Caco-2 (cell line): ENCODE measurements at regions not wholly inside any gene's neighbourhood (a gene's known extent, or its start where the extent isn't known, plus 50 kb on each side); places are given as distances from the start of the nearest gene placed in this dataset.

ENCODE experiments used
- BruUV-seq: library from RNA; stranded (reverse); fragments of 400-500 nt; replicated peaks from 2 replicates; lab custom pipeline; 2021; lab: Mats Ljungman, UMichigan
- CTCF ChIA-PET: fragments of 300-600 bp; sonication (Branson Sonifier 250); formaldehyde crosslinking; loops from one replicate; lab custom pipeline; 2022; ENCODE audit warnings: antibody characterized with exemption; lab: Charles Lee
- POLR2A ChIA-PET: fragments of 300-600 bp; sonication (Branson Sonifier 250); formaldehyde crosslinking; loops from one replicate; lab custom pipeline; 2022; ENCODE audit warnings: antibody characterized with exemption; lab: Charles Lee
- DNase-seq, 2 experiments: peaks; one replicate each; pipeline versions ENCODE4 v3.0.0 to v3.0.0-alpha.2; 2020 to 2022
- H3K27me3 ChIP-seq: replicated peaks from 2 replicates; pipeline ENCODE4 v1.6.0; 2011; ENCODE audit warnings: low read length; ENCODE audit not compliant: control insufficient read depth, insufficient read depth
- H3K36me3 ChIP-seq: 2 replicates; pipeline ENCODE4 v1.5.1; 2011; ENCODE audit warnings: low read length; ENCODE audit not compliant: control insufficient read depth, insufficient read depth
- H3K4me1 ChIP-seq: fragments of 250-450 bp; sonication (Bioruptor Pico); 2 replicates; pipeline ENCODE4 v1.5.1; 2020; ENCODE audit warnings: mild to moderate bottlenecking
- H3K4me3 ChIP-seq: 2 replicates; pipeline ENCODE4 v1.5.1; 2011; ENCODE audit warnings: low read depth, mild to moderate bottlenecking, control low read depth, low read length
- H3K9me3 ChIP-seq: fragments of 250-450 bp; sonication (Bioruptor Pico); 2 replicates; pipeline ENCODE4 v1.5.1; 2020; ENCODE audit warnings: mild to moderate bottlenecking, moderate library complexity
- H3K27ac Mint-ChIP-seq: one replicate; pipeline ENCODE4 v1.8.0; 2022; ENCODE audit warnings: mixed read lengths; ENCODE audit not compliant: unreplicated experiment
- H3K27me3 Mint-ChIP-seq: one replicate; pipeline ENCODE4 v1.8.0; 2022; ENCODE audit warnings: mixed read lengths; ENCODE audit not compliant: insufficient read depth, unreplicated experiment
- H3K36me3 Mint-ChIP-seq: one replicate; pipeline ENCODE4 v1.8.0; 2022; ENCODE audit warnings: mild to moderate bottlenecking, mixed read lengths; ENCODE audit not compliant: insufficient read depth, unreplicated experiment
- H3K4me1 Mint-ChIP-seq: one replicate; pipeline ENCODE4 v1.8.0; 2022; ENCODE audit warnings: low read depth, mixed read lengths; ENCODE audit not compliant: unreplicated experiment
- H3K4me3 Mint-ChIP-seq: one replicate; pipeline ENCODE4 v1.8.0; 2022; ENCODE audit warnings: mild to moderate bottlenecking, moderate library complexity, mixed read lengths; ENCODE audit not compliant: unreplicated experiment
- H3K9me3 Mint-ChIP-seq: one replicate; pipeline ENCODE4 v1.8.0; 2022; ENCODE audit warnings: mixed read lengths; ENCODE audit not compliant: unreplicated experiment
- intact Hi-C: fragments of 100-400 bp; cut with micrococcal nuclease; formaldehyde crosslinking; loops from one replicate; pipeline ENCODE4 v1.10.0; 2022; ENCODE audit not compliant: unreplicated experiment
- TF ChIP-seq, protein P1 (sequence below), 2 experiments: fragments of 200-600 bp in 1 of 2; IDR thresholded peaks; 1 replicate in 1 of 2; 2 replicates in 1 of 2; pipeline versions ENCODE4 v1.5.1 to v1.8.0; 2011 to 2022; ENCODE audit warnings: antibody characterized with exemption in 1 of 2, control low read depth in 1 of 2, inconsistent platforms in 1 of 2, low read depth in 1 of 2, low read length in 1 of 2, mild to moderate bottlenecking in 1 of 2, moderate library complexity in 1 of 2; ENCODE audit not compliant: insufficient read depth in 1 of 2, severe bottlenecking in 1 of 2, unreplicated experiment in 1 of 2

DNA sequence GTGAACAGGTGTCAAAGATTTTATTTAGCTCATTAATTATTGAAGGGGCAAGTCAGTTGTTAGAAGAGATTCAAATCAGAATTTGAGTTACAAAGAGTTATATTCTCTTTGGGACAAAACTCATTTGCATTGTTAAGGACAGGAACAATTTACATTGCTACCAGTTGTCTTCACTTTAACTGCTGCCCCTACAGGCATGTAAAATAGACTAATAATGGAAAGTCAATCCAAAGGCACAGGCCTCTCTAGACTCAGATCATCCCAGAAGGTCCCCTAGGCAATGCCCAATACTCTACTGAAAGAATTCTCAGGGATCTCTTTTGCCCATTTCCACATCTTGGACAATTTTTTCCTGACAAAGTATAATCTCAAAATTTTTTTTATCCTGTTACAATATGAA, 95.7 kb downstream of the SCP2D1 start:
- Histone ChIP-seq H3K36me3 (no peaks in the 10 kb centered on the region), H3K4me1 (no peaks in the 10 kb centered on the region), H3K27me3 (no peaks in the 10 kb centered on the region; the same call in 1 of the 2 replicates), H3K9me3 (no peaks in the 10 kb centered on the region), H3K4me3 (no peak overlapping the region)
- Mint-ChIP-seq H3K36me3 (no peaks in the 10 kb centered on the region), H3K9me3 (no peaks in the 10 kb centered on the region), H3K27me3 (peaks cover 15% of the 10 kb centered on the region), H3K4me1 (no peaks in the 10 kb centered on the region), H3K4me3 (no peak overlapping the region), H3K27ac (no peak overlapping the region)
- intact Hi-C loops: loop anchor here (10.0 kb wide), 1 partner anchor 494 kb away; no protein-coding TSS in a partner anchor
- no peak for DNase-seq
- ChIA-PET CTCF (no interaction called here), POLR2A (no interaction called here)
- no TSS peak for BruUV-seq
- TF ChIP-seq, protein P1, sequence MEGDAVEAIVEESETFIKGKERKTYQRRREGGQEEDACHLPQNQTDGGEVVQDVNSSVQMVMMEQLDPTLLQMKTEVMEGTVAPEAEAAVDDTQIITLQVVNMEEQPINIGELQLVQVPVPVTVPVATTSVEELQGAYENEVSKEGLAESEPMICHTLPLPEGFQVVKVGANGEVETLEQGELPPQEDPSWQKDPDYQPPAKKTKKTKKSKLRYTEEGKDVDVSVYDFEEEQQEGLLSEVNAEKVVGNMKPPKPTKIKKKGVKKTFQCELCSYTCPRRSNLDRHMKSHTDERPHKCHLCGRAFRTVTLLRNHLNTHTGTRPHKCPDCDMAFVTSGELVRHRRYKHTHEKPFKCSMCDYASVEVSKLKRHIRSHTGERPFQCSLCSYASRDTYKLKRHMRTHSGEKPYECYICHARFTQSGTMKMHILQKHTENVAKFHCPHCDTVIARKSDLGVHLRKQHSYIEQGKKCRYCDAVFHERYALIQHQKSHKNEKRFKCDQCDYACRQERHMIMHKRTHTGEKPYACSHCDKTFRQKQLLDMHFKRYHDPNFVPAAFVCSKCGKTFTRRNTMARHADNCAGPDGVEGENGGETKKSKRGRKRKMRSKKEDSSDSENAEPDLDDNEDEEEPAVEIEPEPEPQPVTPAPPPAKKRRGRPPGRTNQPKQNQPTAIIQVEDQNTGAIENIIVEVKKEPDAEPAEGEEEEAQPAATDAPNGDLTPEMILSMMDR (IDR thresholded peaks at IDR 0.05; ENCODE audit: insufficient read depth in 1 of 2, low read depth in 1 of 2, low read length in 1 of 2, severe bottlenecking in 1 of 2, unreplicated experiment in 1 of 2): no peak

DNA sequence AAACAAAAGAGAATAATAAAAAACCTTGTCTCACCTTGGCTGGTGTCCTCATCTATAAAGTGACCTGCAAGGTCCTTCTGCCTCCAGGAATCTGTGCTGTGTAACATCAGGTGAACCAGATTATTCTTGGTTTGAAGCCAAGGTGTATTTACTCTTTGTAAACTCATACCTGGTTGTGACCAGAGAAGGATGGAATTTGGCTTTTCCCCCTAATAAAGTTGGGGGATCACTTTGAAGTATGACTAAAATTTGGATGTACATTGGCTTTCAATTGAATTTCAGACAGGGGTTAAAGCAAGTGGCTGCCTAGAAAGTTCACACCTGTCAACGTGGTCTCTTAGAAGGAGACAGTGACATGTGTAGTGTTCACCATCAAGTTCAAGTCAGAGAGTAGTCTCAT, 100.1 kb downstream of the SCP2D1 start:
- H3K36me3 ChIP-seq: no peaks in the 10 kb centered on the region
- H3K27me3 ChIP-seq: no peaks in the 10 kb centered on the region
- Mint-ChIP-seq H3K36me3 (no peaks in the 10 kb centered on the region), H3K9me3 (peaks cover 10% of the 10 kb centered on the region), H3K27me3 (peaks cover 11% of the 10 kb centered on the region), H3K4me3 (no peak overlapping the region), H3K27ac (no peak overlapping the region), H3K4me1 (peaks cover 10% of the 10 kb centered on the region)
- CTCF ChIA-PET: no interaction called here
- BruUV-seq: no TSS peak
- no peak for DNase-seq
- H3K4me3 ChIP-seq: no peak overlapping the region
- POLR2A ChIA-PET: no interaction called here
- TF ChIP-seq, protein P1 (IDR thresholded peaks at IDR 0.05; ENCODE audit: insufficient read depth in 1 of 2, low read depth in 1 of 2, low read length in 1 of 2, severe bottlenecking in 1 of 2, unreplicated experiment in 1 of 2): no peak
- no peaks in the 10 kb centered on the region for H3K9me3 ChIP-seq
- H3K4me1 ChIP-seq: peaks cover 2% of the 10 kb centered on the region; the same call in 1 of the 2 replicates
- intact Hi-C loops: no loop called here

DNA sequence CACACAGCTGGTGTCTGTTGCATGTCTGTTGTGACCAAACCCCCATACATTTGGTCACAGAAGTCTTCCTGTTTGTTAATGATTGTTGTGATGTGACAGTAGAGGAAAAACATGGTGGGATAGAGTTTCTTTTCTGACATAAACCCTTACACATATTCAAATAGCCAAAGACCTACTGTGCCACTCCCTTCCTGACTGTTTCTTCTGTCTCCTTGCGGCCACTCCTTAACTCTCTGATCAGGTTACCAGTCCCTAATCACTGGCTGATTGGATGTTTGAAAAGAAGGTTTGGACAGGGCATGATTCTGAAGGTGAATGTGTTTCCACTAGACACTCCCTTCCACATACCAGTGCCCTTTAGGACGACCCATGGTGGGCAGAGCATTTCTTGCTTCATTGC, 101.2 kb downstream of the SCP2D1 start:
- H3K36me3 Mint-ChIP-seq: no peaks in the 10 kb centered on the region
- peaks cover 9% of the 10 kb centered on the region; the same call in 1 of the 2 replicates for H3K4me1 ChIP-seq
- ChIA-PET CTCF (no interaction called here), POLR2A (no interaction called here)
- intact Hi-C loops: no loop called here
- no peak overlapping the region for H3K4me3 Mint-ChIP-seq
- H3K9me3 ChIP-seq: no peaks in the 10 kb centered on the region
- H3K9me3 Mint-ChIP-seq: peaks cover 10% of the 10 kb centered on the region
- BruUV-seq: no TSS peak
- TF ChIP-seq, protein P1 (IDR thresholded peaks at IDR 0.05; ENCODE audit: insufficient read depth in 1 of 2, low read depth in 1 of 2, low read length in 1 of 2, severe bottlenecking in 1 of 2, unreplicated experiment in 1 of 2): no peak
- no peak overlapping the region for H3K27ac Mint-ChIP-seq
- DNase-seq: no peak
- H3K4me3 ChIP-seq: no peak overlapping the region
- H3K27me3 ChIP-seq: no peaks in the 10 kb centered on the region
- H3K27me3 Mint-ChIP-seq: peaks cover 11% of the 10 kb centered on the region
- peaks cover 12% of the 10 kb centered on the region for H3K4me1 Mint-ChIP-seq
- H3K36me3 ChIP-seq: no peaks in the 10 kb centered on the region
